Activated CD4-positive, alpha-beta T cell treated with anti-CD3 and anti-CD28 coated beads for 1 hour (primary cell): ENCODE measurements at regions not wholly inside any gene's neighbourhood (a gene's known extent, or its start where the extent isn't known, plus 50 kb on each side); places are given as distances from the start of the nearest gene placed in this dataset.
"Not testable (repeated sequence)": the region's sequence is repeated elsewhere in the genome, so short reads cannot be mapped to it uniquely, and the experiment has no call there.

Experiments used
- DNase-seq: peaks from one replicate; pipeline ENCODE4 v3.0.0-alpha.2; 2020

DNA sequence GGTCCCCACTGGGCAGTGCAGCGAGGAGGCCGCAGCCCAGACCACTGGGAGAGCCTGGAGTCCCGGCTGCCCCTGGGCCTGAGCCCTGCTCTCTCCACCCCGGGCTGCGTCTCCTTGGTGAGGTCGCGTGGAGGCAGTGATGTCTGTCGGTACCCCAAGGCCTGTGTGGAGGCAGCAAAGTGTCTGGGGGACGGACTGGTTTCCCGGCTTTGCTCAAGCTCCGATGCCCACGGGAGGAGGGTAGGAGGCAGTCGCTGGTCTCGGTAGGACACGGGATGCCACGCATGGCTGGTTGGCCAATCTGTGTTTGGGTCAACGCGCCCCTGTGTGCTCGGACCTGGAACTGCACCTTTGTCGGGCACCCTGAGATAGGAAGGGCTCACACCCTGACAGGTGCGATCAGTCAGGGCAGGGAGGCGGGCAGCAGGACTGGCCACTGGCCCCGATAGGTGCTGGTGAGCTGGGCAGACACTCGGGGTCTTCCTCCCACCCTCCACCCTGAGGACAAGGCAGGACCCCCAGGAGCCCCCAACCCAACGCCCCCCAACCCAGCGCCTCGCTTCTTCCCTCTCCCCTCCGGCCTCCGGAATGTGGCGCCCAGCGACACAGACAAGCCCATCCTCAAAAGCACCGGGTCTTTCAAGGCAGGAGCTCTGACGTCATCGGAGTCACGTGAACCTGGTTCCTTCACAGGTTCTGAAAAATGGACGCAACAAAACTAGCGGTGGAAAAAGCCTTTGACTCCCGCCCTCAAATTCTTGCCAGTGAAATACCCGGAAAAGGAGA lies 288.6 kb downstream of the NDUFA10 start:
- no peak for DNase-seq

DNA sequence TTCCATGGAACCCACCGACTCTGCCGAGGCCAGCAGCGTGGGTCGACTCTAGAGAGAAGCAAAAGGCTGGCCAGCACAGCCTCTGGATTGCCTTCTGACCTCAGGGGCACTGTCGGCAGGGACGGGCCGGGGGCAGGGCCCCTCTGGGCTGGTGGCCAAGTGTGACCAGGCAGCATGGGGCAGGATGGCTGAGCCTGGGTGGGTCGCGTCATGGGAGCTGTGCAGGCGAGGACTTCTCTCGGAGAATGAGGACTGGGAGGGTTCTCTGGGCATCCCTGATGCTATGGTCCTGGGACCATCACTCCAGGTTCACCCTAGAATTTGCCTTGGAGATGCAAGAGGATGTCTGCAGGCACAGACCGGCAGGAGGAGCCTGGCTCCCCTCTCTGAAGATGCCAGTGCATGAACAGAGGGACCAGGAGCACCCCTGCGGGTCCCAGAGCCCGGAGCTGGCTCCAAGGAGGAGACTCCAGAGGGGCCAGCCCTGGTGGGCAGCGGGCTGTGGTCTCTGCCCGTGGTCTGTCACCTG lies 289.2 kb downstream of the NDUFA10 start:
- no peak for DNase-seq

DNA sequence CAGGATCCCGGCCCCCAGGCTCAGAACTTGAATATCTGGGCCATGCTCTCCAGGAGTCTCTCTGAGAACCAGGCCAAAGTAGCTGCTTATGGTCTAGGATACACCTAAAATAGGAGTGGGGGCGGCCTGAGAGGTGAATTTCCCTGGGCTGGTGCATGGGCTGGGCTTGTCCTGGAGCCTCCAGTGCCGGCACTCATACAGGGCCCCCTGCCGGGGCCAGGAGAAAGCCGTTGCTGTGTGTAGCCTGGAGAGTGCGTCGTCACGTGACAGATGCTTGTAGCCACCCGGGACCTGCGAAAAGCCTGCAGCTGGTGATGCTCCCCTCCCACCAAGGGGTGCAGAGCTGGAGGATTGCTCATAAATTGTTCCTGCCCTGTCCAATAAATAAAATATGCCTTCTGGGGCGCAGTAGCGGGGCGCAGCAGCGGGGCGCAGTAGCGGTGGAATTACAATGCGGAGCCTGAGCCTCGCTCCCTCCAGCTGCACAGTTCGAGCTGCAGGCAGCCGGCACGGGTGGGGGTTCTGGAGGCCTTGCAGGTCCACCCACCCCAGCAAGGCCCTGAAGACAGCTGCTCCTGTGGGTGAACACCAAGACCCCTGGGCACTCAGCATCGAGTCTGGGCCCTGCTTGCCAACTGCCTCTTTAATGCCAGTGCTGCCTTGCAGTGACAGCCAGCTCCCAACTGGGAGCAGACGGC lies 289.9 kb downstream of the NDUFA10 start:
- no peak for DNase-seq

DNA sequence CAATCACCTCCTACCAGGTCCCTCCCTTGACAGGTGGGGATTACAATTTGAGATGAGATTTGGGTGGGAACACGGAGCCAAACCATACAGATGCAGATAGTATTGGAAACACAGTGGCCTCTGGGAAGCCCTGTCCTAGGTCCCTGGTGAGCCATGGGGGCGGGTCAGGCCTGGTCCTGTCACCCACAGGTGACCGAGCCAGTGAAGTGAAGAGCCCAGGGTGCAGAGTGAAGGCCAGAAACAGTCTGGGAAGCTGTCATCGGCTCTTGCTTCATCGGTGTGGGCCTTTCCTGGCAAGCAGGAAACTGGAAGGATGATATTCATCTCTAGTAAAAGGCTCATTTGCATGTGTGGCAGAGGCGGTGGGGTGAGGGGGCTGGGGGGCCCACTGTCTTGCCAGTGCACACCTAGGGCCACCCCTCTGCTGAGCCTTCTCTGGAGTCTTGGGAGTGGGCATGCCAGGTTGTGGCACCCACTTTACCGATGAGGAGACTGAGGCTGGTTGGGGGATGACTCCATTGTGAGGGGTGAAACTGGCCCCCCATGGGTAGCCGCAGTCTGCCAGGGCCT lies 290.6 kb downstream of the NDUFA10 start:
- DNase-seq = no peak

DNA sequence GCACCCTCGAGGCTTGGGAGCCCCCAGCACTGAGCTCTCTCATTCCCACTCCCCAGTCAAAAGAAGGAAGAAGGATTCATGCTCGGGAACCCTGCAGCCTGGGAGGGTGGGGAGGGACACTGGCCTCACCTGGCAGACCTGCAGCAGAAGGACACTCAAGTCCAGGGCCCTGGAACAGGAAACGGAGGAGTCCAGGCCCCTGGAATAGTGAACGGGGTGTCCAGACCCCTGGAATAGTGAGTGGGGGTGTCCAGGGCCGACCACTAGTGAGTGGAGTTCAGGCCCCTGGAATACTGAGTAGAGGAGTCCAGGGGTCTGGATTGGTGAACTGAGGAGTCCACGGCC lies 292.5 kb downstream of the NDUFA10 start:
- no peak for DNase-seq

DNA sequence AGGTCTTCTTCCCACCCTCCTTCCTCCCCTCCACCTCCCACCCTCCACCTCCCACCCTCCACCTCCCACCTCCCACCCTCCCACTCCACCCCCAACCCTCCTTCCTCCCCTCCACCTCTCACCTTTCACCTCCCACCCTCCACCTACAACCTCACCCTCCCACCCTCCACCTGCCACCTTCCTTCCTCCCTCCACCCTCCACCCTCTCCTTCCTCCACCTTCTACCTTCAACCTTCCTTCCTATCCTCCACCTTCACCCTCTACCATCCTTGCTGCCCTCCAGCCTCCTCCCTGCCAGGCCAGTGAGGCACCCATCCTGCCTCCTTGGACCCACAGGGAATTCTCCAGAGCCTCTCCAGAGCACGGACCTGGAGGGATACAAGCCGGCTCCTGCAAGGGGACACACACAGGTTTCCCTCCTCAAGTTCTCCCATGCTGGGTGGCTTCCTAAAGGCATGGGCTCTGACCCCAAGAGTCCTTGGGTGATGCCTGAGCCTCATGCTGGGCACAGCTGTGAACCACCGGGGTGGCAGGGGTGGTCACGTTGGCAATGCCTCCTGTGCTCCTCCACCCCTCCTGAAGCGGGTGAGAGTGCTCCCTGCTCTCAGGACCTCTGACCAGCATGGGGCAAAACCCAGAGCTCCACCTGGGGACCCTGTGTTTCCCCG lies 293.0 kb downstream of the NDUFA10 start:
- DNase-seq = no peak

DNA sequence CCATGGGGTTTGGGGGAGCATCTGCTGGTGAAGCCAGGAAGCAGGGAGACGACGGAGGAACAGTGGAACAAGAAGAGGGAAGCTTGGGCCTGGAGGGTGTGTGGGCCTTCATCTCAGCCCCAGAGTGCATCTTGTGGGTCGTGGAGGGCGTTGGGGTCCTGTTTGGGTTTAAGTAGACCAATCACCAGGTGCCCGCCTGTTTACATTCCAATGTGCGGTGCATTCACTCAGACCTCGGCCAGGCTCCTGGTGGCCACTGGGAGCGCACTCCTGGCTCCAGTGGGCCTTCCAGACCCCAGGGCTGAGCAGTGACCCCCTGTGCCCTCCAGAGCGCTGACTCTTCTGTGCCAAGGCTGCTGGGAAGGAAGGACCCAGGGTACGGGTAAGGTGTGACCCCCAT lies 293.7 kb downstream of the NDUFA10 start:
- DNase-seq = no peak

DNA sequence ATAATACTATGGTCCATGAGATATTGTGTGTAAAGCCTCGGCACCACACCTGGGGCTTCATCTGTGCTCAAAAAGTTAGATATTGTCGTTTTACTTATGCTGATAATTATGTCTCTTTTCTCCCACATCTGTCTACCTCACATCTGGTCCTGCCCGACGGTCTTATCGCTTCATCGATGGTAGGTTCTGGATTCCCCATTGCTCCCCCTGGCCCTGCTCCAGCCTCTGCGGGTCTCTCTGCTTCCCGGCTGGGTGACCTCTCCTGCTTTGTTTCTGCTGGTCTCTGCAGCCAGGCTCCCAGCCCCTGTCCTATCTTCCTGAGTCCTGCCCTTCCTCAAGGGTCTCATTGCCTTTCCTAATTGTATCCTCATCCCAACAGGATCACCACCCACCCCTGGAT lies 294.2 kb downstream of the NDUFA10 start:
- no peak for DNase-seq

DNA sequence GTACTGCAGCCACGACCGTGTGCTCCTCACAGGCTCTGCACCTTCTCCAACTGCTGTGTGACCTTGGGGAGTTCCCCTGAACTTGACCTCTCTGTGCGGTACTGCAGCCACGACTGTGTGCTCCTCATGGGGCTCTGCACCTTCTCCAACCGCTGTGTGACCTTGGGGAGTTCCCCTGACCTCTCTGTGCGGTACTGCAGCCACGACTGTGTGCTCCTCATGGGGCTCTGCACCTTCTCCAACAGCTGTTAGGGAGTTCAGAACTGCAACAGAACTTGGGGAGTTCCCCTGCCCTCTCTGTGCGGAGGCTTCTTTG lies 294.6 kb downstream of the NDUFA10 start:
- not testable (repeated sequence) for DNase-seq

DNA sequence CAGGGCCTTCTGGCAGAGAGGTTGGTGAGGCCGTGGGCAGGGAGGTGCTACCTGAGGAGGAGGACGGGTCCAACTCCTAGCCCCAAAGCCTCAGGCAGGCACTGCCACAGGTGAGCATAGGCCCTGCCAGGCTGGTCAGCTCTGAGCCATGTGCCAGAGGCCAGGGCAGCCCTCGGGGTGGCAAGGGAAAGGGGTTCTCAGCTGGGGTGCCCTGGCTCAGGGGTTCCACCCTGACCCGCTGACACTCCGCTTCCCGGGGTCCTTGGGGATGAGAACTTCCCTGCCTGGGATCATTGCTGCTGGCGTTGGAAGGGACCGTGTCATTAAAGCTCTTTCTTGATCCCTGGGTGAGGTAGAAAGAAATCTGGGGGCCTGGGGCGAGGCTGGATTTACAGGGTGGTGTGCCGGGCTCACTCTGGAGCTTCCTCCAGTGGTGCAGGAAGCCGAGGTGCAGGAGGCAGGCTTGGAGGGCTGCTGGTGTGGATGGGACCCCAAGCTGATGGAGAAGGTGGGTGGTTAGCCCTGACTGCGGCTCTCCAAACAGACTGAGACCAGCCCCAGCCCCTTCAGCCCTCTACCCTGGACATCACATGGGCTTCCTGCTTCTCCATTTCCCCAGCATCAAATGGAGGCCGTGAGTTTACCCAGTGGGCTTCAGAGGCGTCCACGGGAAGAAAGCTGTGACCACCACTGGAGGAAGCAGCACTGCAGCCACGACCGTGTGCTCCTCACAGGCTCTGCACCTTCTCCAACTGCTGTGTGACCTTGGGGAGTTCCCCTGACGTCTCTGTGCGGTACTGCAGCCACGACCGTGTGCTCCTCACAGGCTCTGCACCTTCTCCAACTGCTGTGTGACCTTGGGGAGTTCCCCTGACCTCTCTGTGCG lies 295.2 kb downstream of the NDUFA10 start:
- DNase-seq = no peak

DNA sequence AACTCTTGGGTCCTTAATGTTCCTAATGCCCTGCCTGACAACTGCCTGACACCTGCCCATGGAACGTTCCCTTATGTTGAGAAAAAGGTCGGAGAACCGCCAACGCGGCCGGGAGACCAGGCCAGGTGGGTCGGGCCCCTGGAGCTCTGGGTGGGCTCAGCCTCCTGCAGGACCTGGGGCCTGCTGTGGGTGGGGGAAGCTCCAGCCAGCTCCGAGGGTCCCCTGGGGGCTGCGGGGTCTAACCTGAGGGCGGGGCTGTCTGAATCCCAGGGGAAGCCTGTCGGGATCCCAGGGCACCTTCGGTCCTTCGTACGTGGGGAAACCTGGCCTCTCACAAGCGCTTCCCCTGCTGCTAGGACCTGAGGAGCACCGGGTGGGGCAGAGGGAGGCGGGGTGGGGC lies 296.0 kb downstream of the NDUFA10 start:
- DNase-seq = no peak

DNA sequence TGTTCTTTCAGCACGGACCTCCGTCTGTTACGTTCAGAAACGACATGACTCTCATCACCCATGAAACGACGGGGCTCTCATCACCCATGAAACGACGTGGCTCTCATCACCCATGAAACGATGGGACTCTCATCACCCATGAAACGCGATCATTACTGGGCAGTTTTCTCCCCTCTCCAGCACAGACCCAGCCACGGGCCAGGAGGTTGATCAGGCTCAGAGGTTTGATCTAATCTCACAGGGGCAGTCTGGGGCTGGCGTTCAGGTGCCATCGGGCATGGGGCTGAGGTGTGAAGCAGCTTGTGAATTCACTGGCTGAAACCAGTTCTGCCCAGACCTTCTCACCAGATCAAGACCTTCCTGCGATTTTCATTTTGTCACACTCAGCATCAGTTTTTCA lies 296.4 kb downstream of the NDUFA10 start:
- no peak for DNase-seq

DNA sequence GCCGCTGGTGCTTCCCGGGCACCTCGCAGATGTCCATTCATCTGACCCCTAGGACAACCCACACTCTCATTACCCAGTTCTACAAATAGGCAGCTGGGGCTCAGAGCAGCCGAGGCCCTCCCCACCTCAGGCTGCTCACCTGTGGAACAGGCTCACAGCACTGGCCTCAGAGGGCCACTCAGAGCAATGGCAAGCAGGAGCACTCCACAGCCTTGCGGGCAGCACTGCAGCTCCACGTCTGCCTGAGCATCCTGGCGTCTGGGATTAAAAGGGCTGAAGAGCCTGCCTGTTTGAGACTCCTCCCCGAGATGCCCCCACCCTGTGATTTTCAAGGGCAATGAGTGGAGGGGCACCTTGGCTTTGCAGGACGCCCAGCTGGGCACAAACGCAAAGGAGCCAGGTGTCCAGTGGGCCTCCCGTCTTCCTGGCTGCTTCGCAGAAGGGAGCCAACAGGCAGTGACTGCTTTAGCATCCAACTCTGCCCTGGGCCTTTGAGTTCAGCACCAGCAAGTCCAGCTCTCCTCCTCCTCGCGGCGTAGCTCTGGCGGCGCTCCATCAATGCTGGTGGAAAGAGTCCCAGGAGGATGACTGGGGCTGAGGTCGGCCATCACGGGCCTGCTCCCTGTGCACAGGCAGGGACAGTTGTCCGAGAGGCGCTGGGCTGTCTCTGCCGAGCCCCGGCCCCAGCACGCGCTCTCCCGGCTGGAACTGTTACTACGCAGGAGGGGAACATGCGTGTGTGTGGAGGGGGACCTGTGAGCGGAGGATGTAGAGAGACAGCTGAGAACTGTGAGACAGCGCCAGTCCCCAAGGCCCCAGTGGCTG lies 297.2 kb downstream of the NDUFA10 start:
- no peak for DNase-seq

DNA sequence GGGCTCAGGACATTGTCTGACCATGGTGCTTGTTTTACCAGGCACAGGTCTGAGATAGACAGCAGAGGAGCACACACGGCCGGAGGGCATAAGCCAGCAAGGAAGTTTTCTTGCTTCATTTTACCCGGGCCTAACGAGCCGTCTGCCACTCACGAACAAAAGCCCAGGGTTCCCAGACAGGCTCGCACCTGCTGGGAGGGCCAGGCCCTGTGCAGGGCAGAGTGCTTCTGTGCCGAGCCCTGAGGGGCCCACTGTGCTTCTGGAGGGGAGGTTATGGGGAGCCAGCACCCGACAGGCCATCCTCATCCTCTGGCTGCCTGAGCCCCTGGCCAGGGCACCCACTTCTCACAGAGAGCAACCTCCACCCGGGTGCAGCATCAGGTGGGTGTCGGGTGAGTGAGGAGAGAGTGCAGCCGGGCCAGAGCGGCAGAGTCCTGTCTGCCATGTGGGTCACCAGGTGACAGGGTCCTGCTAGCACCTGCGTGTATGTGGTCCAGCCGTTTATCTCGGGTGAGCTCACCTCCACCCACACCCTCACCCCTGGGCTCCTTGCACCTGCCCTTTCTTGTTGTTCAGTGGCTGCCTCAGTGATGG lies 297.9 kb downstream of the NDUFA10 start:
- DNase-seq = no peak

DNA sequence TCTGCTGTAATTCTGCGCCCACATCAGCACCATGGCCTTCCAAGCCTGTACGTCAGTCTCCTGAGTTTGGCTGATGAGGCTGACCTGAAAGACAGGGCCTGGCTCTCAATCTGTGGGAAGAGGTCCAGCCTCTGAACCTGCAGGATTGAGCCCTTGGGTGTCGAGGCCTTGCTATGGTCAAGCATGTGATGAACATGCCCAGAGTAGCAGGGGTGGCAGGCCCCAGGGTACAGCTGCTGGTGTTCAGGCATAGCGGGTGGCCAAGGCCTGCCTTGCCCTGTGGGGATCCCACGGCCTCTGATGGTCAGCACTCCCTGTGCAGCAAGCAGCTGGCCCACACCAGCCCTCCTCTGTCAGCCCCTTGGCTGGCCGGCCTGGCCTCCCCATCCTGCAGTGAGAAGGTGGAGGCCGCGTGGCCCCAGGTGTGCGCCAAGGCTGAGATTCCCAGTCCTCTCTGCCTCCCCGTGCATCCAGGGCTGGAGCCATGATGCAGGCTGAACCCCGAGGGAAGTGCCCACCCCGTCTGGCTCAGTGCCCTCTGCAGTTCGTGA lies 298.4 kb downstream of the NDUFA10 start:
- no peak for DNase-seq

DNA sequence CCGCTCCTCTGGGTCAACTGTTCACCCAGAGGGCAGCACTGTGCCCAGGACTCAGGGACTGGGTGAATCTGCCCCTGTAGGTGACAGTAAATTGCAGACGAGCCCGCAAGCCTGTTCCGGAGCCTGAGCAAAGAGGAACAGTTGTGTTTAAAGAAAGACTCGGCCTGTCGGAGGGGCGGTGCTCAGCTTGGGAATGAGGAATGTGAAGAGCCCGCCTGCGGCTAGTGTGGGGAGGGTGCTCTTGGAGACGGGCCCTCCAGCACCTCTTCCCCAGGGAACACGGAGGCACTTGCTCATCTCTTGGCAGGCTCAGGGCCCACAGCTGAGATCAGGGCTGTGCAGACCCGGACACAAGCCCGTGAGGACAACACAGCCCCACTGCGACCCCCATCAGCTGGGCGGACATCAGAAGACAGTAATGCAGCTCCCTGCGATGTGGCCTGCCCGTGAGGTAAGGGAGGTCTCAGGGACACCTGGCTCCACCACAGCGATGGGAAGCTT lies 299.0 kb downstream of the NDUFA10 start:
- no peak for DNase-seq

DNA sequence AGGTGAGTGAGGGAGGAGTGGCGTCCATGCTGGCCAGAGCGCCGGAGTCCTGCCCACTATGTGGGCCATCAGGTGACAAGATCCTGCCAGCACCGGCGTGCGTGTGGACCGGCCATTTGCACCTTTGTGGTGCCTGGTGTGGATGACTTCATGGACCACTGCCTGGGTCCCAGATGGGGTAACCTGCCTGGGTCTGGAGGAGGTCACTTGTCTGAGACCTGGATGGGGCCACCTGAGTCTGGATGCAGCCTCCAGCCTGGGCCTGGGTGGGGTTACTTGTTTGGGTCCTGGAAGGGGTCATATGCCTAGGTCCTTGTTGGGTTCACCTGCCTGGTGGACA lies 299.6 kb downstream of the NDUFA10 start:
- no peak for DNase-seq

DNA sequence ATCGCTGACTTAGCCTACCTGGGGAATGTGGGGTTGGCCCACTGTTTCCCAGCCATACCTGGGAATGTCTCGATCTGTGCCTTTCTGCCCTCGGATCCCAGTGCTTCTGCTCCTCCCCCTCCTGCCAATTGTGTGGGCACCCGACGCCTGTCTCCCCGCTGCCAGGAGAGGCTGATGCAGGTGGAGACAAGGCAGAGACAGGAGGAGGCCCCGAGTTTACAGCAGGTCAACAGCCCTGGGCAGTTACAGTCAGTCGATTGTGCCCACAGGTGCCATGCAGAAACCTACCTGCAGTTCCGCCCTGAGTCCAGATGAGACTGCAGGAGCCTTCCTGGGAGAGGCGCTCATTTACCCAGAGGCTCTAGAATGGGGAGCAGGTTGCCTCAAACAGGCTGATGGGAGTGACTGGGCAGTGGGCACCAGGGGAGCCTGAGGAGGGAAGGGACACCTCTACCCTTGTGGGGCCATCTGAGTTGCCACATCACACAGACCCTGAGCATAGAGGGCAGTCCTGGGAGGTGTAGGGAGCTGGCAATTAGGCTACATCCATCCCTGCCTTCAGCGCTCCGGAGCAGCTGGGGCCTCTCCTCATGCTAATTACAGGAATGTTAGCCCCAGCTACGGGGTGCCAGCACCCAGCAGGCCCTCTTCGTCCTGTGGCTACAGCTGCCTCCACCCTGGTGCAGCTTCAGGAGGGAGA lies 300.1 kb downstream of the NDUFA10 start:
- DNase-seq = no peak

DNA sequence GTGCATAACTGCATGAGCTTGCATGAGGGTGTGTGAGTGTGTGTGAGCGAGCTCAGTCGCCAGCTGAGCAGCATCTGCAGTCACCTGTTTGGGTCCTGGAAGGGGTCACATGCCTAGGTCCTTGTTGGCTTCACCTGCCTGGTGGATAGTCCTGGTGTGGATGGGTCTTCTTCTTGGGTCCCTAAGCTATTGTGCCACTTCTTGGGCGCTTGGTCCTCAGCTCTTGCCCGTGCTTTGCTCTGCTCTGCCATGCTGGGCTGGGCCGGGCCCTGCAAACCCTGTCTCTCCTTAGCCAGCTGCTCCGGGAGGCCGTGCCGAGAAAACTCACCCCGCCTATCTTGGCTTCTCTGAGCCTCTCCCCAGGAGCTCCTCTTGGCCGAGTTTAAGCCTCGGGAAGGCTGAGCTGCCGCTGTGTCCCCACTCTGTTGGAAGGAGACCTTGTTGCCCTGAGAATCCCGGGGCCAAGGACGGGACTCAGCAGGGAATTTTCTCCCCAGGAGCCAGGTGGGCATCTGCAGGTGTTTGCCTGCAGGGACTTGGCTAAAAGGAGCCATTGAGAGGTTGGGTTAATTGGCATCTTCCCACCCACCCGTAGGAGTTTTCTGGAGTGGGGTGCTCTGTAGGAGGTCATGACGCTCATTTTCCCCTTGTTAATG lies 300.8 kb downstream of the NDUFA10 start:
- no peak for DNase-seq
